Stimulated activated CD8-positive, alpha-beta memory T cell treated with anti-CD3 and anti-CD28 coated beads, Interleukin-7, amount 100 ng/mL, for 48 hours (primary cell): ENCODE measurements at regions not wholly inside any gene's neighbourhood (a gene's known extent, or its start where the extent isn't known, plus 50 kb on each side); places are given as distances from the start of the nearest gene placed in this dataset.

Source experiments
- DNase-seq, 2 donors: peaks; one replicate each; pipeline ENCODE4 v3.0.0-alpha.2; 2020; ENCODE audit warnings: low read depth in 1 of 2; ENCODE audit errors: extremely low read depth in 1 of 2

- DNase-seq: no peak
These were observed 269.3 kb upstream of the NCKAP5 start for GRCh38 chr2:133837441-133838094.

- no peak for DNase-seq
These were observed 270.5 kb upstream of the NCKAP5 start for GRCh38 chr2:133838642-133839365.

- DNase-seq: no peak
These were observed 271.4 kb upstream of the NCKAP5 start for GRCh38 chr2:133839677-133840076.

GRCh38 chr2:133840761-133841160, 272.5 kb upstream of the NCKAP5 start:
- no peak for DNase-seq

- DNase-seq: no peak
These were observed 273.6 kb upstream of the NCKAP5 start for GRCh38 chr2:133841900-133842299.

GRCh38 chr2:133842446-133842845, 274.2 kb upstream of the NCKAP5 start:
- DNase-seq: no peak

GRCh38 chr2:133843091-133843490, 274.8 kb upstream of the NCKAP5 start:
- no peak for DNase-seq

- DNase-seq: no peak
These were observed 275.3 kb upstream of the NCKAP5 start for GRCh38 chr2:133843551-133843950.

GRCh38 chr2:133844214-133844892, 276.1 kb upstream of the NCKAP5 start:
- DNase-seq: peak; percentile 3 to 12

GRCh38 chr2:133846476-133846875, 278.2 kb upstream of the NCKAP5 start:
- no peak for DNase-seq

- no peak for DNase-seq
These were observed 279.3 kb upstream of the NCKAP5 start for GRCh38 chr2:133847591-133847990.

GRCh38 chr2:133848111-133848649, 279.9 kb upstream of the NCKAP5 start:
- DNase-seq: no peak

GRCh38 chr2:133849341-133849740, 281.1 kb upstream of the NCKAP5 start:
- no peak for DNase-seq

- no peak for DNase-seq
These were observed 286.4 kb upstream of the NCKAP5 start for GRCh38 chr2:133854603-133855200.

GRCh38 chr2:133855526-133855925, 287.3 kb upstream of the NCKAP5 start:
- no peak for DNase-seq

- DNase-seq: no peak
These were observed 288.4 kb upstream of the NCKAP5 start for GRCh38 chr2:133856678-133857077.

GRCh38 chr2:133859578-133859977, 291.3 kb upstream of the NCKAP5 start:
- no peak for DNase-seq

GRCh38 chr2:133862400-133862977, 294.2 kb upstream of the NCKAP5 start:
- no peak for DNase-seq

- DNase-seq: no peak
These were observed 295.0 kb upstream of the NCKAP5 start for GRCh38 chr2:133863106-133863800.

GRCh38 chr2:133865141-133865540, 296.9 kb upstream of the NCKAP5 start:
- no peak for DNase-seq
